ENCODE measurements at regions not wholly inside any gene's neighbourhood (a gene's known extent, or its start where the extent isn't known, plus 50 kb on each side); places are given as distances from the start of the nearest gene placed in this dataset.

DNA sequence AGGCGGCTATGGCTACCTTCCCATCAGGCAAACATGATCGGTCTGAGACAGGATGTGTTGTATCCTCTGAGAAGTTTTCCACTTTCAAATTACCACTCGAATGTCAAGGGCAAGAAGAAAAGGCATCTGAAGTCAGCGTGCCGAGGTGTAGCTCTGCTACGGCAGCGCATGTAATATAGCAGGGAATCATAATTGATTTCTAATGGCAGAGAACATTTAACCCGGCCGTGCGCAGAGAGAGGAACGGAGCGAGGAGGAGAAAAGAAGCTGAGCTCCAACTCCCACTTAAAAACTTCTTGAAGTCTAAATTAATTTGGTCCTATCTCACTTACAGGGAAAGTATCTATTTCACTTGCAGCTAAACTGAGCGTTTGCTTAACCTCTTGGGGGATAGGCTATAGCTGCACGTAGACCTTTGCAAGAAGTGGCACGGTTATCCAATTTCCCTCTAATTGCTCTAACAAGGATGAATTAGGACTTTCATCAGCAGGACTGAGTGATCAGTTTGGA, 137.3 kb upstream of the KIRREL3 start:
- Mint-ChIP-seq H3K9me3 (ENCODE audit: unreplicated experiment) (no peaks in the 10 kb centered on the region), H3K27me3 (ENCODE audit: unreplicated experiment) (no peaks in the 10 kb centered on the region), H3K27ac (ENCODE audit: unreplicated experiment) (no peak overlapping the region), H3K36me3 (ENCODE audit: unreplicated experiment) (no peaks in the 10 kb centered on the region), H3K4me1 (ENCODE audit: unreplicated experiment) (no peaks in the 10 kb centered on the region), H3K4me3 (ENCODE audit: unreplicated experiment) (no peak overlapping the region)
- no peak for DNase-seq (ENCODE audit: extremely low spot score, unreplicated experiment)
- TF ChIP-seq, protein P1, sequence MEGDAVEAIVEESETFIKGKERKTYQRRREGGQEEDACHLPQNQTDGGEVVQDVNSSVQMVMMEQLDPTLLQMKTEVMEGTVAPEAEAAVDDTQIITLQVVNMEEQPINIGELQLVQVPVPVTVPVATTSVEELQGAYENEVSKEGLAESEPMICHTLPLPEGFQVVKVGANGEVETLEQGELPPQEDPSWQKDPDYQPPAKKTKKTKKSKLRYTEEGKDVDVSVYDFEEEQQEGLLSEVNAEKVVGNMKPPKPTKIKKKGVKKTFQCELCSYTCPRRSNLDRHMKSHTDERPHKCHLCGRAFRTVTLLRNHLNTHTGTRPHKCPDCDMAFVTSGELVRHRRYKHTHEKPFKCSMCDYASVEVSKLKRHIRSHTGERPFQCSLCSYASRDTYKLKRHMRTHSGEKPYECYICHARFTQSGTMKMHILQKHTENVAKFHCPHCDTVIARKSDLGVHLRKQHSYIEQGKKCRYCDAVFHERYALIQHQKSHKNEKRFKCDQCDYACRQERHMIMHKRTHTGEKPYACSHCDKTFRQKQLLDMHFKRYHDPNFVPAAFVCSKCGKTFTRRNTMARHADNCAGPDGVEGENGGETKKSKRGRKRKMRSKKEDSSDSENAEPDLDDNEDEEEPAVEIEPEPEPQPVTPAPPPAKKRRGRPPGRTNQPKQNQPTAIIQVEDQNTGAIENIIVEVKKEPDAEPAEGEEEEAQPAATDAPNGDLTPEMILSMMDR (IDR thresholded peaks at IDR 0.05), result no peak

DNA sequence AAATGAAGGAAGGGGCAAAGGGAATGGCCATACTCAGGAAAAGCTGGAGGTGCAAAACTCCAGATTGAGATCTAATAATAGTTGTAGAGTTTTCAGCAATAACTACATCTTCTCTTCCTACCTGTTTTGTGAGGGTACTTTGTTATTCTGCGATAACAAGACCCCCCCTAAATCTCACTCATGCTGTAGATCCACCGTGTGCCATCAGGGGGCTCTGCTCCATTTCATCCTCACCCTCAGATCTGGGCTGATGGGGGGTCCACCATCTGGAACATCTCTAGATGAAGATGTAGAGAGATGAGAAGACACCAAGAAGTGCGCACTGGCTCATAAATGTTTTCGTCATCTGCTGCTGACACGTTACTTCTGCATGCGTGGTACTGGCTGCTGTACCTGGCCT, 135.9 kb upstream of the KIRREL3 start:
- H3K27ac Mint-ChIP-seq (ENCODE audit: unreplicated experiment), result no peak overlapping the region
- no peaks in the 10 kb centered on the region for H3K9me3 Mint-ChIP-seq (ENCODE audit: unreplicated experiment)
- H3K4me3 Mint-ChIP-seq (ENCODE audit: unreplicated experiment), result no peak overlapping the region
- no peaks in the 10 kb centered on the region for H3K4me1 Mint-ChIP-seq (ENCODE audit: unreplicated experiment)
- TF ChIP-seq, protein P1 (IDR thresholded peaks at IDR 0.05), result no peak
- no peaks in the 10 kb centered on the region for H3K27me3 Mint-ChIP-seq (ENCODE audit: unreplicated experiment)
- no peaks in the 10 kb centered on the region for H3K36me3 Mint-ChIP-seq (ENCODE audit: unreplicated experiment)
- DNase-seq (ENCODE audit: extremely low spot score, unreplicated experiment), result no peak

DNA sequence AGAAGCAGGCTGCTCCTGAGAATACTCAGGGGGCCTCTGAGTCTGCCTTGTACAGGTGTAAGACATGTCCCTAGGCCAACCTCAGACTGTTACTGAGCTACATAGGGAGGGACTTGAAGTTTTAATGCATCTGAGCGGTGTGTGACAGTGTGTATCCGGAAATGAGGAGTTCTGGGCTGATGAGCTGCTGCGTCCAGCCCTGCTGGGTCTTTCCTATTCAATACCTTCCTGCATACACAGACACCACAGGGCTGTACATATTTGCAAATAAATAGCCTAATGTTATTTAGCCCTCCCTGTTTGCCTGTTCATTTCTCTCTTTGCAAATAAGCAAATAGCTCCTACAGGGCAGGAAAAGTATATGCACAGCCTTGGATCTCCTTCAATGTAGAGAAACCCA, 134.7 kb upstream of the KIRREL3 start:
- no peak for DNase-seq (ENCODE audit: extremely low spot score, unreplicated experiment)
- no peaks in the 10 kb centered on the region for H3K27me3 Mint-ChIP-seq (ENCODE audit: unreplicated experiment)
- no peaks in the 10 kb centered on the region for H3K36me3 Mint-ChIP-seq (ENCODE audit: unreplicated experiment)
- no peaks in the 10 kb centered on the region for H3K4me1 Mint-ChIP-seq (ENCODE audit: unreplicated experiment)
- H3K27ac Mint-ChIP-seq (ENCODE audit: unreplicated experiment), result no peak overlapping the region
- TF ChIP-seq, protein P1 (IDR thresholded peaks at IDR 0.05), result no peak
- H3K4me3 Mint-ChIP-seq (ENCODE audit: unreplicated experiment), result no peak overlapping the region
- H3K9me3 Mint-ChIP-seq (ENCODE audit: unreplicated experiment), result no peaks in the 10 kb centered on the region

DNA sequence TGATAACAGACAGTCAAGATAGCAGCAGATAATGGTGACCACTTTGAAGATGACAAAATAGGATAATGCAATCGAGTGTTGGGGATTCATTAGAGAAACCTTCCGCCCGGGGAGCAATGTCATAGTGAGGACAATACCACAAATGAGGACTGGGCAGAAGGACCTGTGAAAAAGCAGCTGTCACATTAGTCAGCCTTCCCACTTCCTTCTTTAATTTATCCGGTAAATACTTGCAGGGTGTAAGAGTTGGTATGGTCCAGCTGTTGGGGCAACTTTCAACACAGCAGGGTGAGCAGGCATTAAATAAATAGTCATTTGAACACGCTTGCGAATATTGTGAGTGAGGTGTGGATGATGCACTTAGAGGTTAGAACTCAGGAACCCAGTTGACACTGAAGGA, 132.5 kb upstream of the KIRREL3 start:
- Mint-ChIP-seq H3K4me1 (ENCODE audit: unreplicated experiment) (no peaks in the 10 kb centered on the region), H3K27ac (ENCODE audit: unreplicated experiment) (no peak overlapping the region), H3K9me3 (ENCODE audit: unreplicated experiment) (no peaks in the 10 kb centered on the region), H3K4me3 (ENCODE audit: unreplicated experiment) (no peak overlapping the region), H3K27me3 (ENCODE audit: unreplicated experiment) (no peaks in the 10 kb centered on the region), H3K36me3 (ENCODE audit: unreplicated experiment) (no peaks in the 10 kb centered on the region)
- TF ChIP-seq, protein P1 (IDR thresholded peaks at IDR 0.05), result no peak
- DNase-seq (ENCODE audit: extremely low spot score, unreplicated experiment), result no peak

DNA sequence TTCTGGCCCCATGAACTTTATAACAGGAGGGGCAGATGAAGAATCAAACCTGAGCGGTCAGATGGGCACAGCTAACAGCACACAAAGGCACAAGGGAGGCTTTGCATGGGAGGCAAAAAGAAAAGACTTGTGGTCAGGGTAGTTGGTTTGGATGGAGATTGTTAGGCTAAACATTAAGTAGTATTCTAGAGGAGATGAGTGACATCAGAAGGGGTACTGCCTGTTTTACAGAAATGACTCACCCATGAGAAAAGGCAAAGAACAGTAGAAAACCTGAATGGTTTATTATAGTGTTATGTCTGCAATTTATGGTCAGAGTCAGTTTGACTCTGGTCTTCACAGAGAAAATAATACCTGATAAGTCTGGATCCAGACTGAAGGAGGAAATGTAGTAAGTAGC, 129.8 kb upstream of the KIRREL3 start:
- TF ChIP-seq, protein P1 (IDR thresholded peaks at IDR 0.05), result no peak
- Mint-ChIP-seq H3K4me1 (ENCODE audit: unreplicated experiment) (no peaks in the 10 kb centered on the region), H3K9me3 (ENCODE audit: unreplicated experiment) (no peaks in the 10 kb centered on the region), H3K27me3 (ENCODE audit: unreplicated experiment) (peaks cover 2% of the 10 kb centered on the region), H3K27ac (ENCODE audit: unreplicated experiment) (no peak overlapping the region), H3K4me3 (ENCODE audit: unreplicated experiment) (no peak overlapping the region), H3K36me3 (ENCODE audit: unreplicated experiment) (no peaks in the 10 kb centered on the region)
- DNase-seq (ENCODE audit: extremely low spot score, unreplicated experiment), result no peak

Data from osteocyte (in vitro differentiated cells).